Keratinocyte (primary cell): ENCODE measurements at regions not wholly inside any gene's neighbourhood (a gene's known extent, or its start where the extent isn't known, plus 50 kb on each side); places are given as distances from the start of the nearest gene placed in this dataset.

Experiments
- DNase-seq: peaks from one replicate; pipeline ENCODE4 v3.0.0-alpha.2; 2011; ENCODE audit warnings: low read depth, missing footprints, low spot score
- FAIRE-seq: peaks from 2 replicates; lab custom pipeline; 2011; peaks lifted over from hg19 to GRCh38; lab: Jason Lieb, UNC
- H2AFZ ChIP-seq: 2 replicates; pipeline ENCODE4 v1.6.0; 2012; ENCODE audit warnings: low read length, control low read depth, inconsistent platforms; ENCODE audit not compliant: control insufficient read depth
- H3K27ac ChIP-seq: 2 replicates; pipeline ENCODE4 v1.5.1; 2011; ENCODE audit warnings: low read length; ENCODE audit not compliant: control insufficient read depth, insufficient read depth
- H3K27me3 ChIP-seq: 3 replicates; pipeline ENCODE4 v1.6.0; 2011; ENCODE audit warnings: low read length; ENCODE audit not compliant: control insufficient read depth, insufficient read depth; ENCODE audit errors: extremely low read depth
- H3K36me3 ChIP-seq, 2 experiments: 2 replicates in 1 of 2; 3 replicates in 1 of 2; pipeline ENCODE4 v1.5.1; 2011; ENCODE audit warnings: low read length in 2 of 2, mild to moderate bottlenecking in 1 of 2; ENCODE audit not compliant: control insufficient read depth in 2 of 2, insufficient read depth in 2 of 2; ENCODE audit errors: extremely low read depth in 1 of 2
- H3K4me1 ChIP-seq: 3 replicates; pipeline ENCODE4 v1.5.1; 2011; ENCODE audit warnings: low read length; ENCODE audit not compliant: control insufficient read depth, insufficient read depth; ENCODE audit errors: extremely low read depth
- H3K4me2 ChIP-seq: 3 replicates; pipeline ENCODE4 v1.6.0; 2011; ENCODE audit warnings: low read depth, low read length; ENCODE audit not compliant: control insufficient read depth, insufficient read depth; ENCODE audit errors: extremely low read depth
- H3K4me3 ChIP-seq, 3 experiments: fragments of 200-600 bp in 1 of 3; sonication (generic) in 1 of 3; 2 replicates in 2 of 3; 3 replicates in 1 of 3; pipeline ENCODE4 v1.5.1; 2011 to 2016; ENCODE audit warnings: low read length in 3 of 3, mild to moderate bottlenecking in 3 of 3, control low read depth in 2 of 3, inconsistent platforms in 1 of 3, low read depth in 1 of 3, mixed read lengths in 1 of 3, mixed run types in 1 of 3, moderate library complexity in 1 of 3; ENCODE audit not compliant: control insufficient read depth in 2 of 3, insufficient read depth in 2 of 3; ENCODE audit errors: extremely low read depth in 1 of 3
- H3K79me2 ChIP-seq: 2 replicates; pipeline ENCODE4 v1.6.0; 2012; ENCODE audit warnings: low read length; ENCODE audit not compliant: control insufficient read depth, insufficient read depth
- H3K9ac ChIP-seq: 3 replicates; pipeline ENCODE4 v1.6.0; 2011; ENCODE audit warnings: low read length; ENCODE audit not compliant: control insufficient read depth, insufficient read depth; ENCODE audit errors: extremely low read depth
- H3K9me1 ChIP-seq: 3 replicates; pipeline ENCODE4 v1.6.0; 2011; ENCODE audit warnings: low read length; ENCODE audit not compliant: control insufficient read depth, insufficient read depth; ENCODE audit errors: extremely low read depth
- H3K9me3 ChIP-seq: 2 replicates; pipeline ENCODE4 v1.5.1; 2012; ENCODE audit warnings: low read depth, low read length; ENCODE audit not compliant: control insufficient read depth
- H4K20me1 ChIP-seq: 3 replicates; pipeline ENCODE4 v1.6.0; 2011; ENCODE audit warnings: low read length; ENCODE audit not compliant: control insufficient read depth, insufficient read depth; ENCODE audit errors: extremely low read depth
- CTCF ChIP-seq, 3 experiments: IDR thresholded peaks in 1 of 3; conservative IDR thresholded peaks in 1 of 3; optimal IDR thresholded peaks in 1 of 3; 2 replicates in 2 of 3; 3 replicates in 1 of 3; pipeline versions ENCODE3 to v1.5.1; 2011; ENCODE audit warnings: low read length in 3 of 3, mild to moderate bottlenecking in 3 of 3, moderate library complexity in 2 of 3, control low read depth in 1 of 3, inconsistent platforms in 1 of 3; ENCODE audit not compliant: insufficient read depth in 2 of 3; ENCODE audit errors: extremely low read depth in 1 of 3
- EZH2 ChIP-seq: IDR thresholded peaks from one replicate; pipeline ENCODE4 v1.6.1; 2012; ENCODE audit warnings: inconsistent platforms, mild to moderate bottlenecking, low read length, moderate library complexity
- dilution Hi-C: fragments of 300-500 bp; cut with MboI; formaldehyde crosslinking; loops from one replicate; pipeline ENCODE4 v1.7.0; 2020; ENCODE audit warnings: low sequenced_read_pairs; ENCODE audit not compliant: extremely low pct_ligation_motif_present

GRCh38 chr3:4079339-4080195, 223.6 kb upstream of the SETMAR start:
- no peaks in the 10 kb centered on the region for H3K27me3 ChIP-seq
- H3K79me2 ChIP-seq, result no peaks in the 10 kb centered on the region
- no peaks in the 10 kb centered on the region for H4K20me1 ChIP-seq
- no peak overlapping the region for H3K9ac ChIP-seq
- H3K36me3 ChIP-seq, result no peaks in the 10 kb centered on the region
- no peak overlapping the region for H3K4me2 ChIP-seq
- no peak for FAIRE-seq
- TF ChIP-seq CTCF (optimal IDR thresholded peaks at IDR 0.05 in 1 of 3, IDR thresholded peaks at IDR 0.05 in 1 of 3, conservative IDR thresholded peaks at IDR 0.05 in 1 of 3; ENCODE audit: extremely low read depth in 1 of 3, insufficient read depth in 2 of 3, low read length in 3 of 3) (no peak), EZH2 (no peak)
- no peak overlapping the region for H3K27ac ChIP-seq
- H2AFZ ChIP-seq, result no peak overlapping the region
- no peaks in the 10 kb centered on the region for H3K4me1 ChIP-seq
- DNase-seq, result no peak
- no peaks in the 10 kb centered on the region for H3K9me3 ChIP-seq
- H3K9me1 ChIP-seq, result no peaks in the 10 kb centered on the region
- dilution Hi-C loops, result no loop called here
- no peak overlapping the region for H3K4me3 ChIP-seq

- H2AFZ ChIP-seq, result no peak overlapping the region
- no peaks in the 10 kb centered on the region for H3K4me1 ChIP-seq
- no peaks in the 10 kb centered on the region for H3K27me3 ChIP-seq
- dilution Hi-C loops, result no loop called here
- H3K9me1 ChIP-seq, result no peaks in the 10 kb centered on the region
- DNase-seq (no peak), FAIRE-seq (no peak)
- no peak overlapping the region for H3K27ac ChIP-seq
- H3K36me3 ChIP-seq, result no peaks in the 10 kb centered on the region
- H3K4me3 ChIP-seq, result no peak overlapping the region
- no peaks in the 10 kb centered on the region for H4K20me1 ChIP-seq
- H3K4me2 ChIP-seq, result no peak overlapping the region
- H3K79me2 ChIP-seq, result no peaks in the 10 kb centered on the region
- no peak overlapping the region for H3K9ac ChIP-seq
- H3K9me3 ChIP-seq, result no peaks in the 10 kb centered on the region
- TF ChIP-seq CTCF (optimal IDR thresholded peaks at IDR 0.05 in 1 of 3, IDR thresholded peaks at IDR 0.05 in 1 of 3, conservative IDR thresholded peaks at IDR 0.05 in 1 of 3; ENCODE audit: extremely low read depth in 1 of 3, insufficient read depth in 2 of 3, low read length in 3 of 3) (no peak), EZH2 (no peak)
Observed at GRCh38 chr3:4083225-4084015, 219.7 kb upstream of the SETMAR start.
